ENCODE measurements at regions not wholly inside any gene's neighbourhood (a gene's known extent, or its start where the extent isn't known, plus 50 kb on each side); places are given as distances from the start of the nearest gene placed in this dataset.

- Mint-ChIP-seq H3K36me3 (ENCODE audit: unreplicated experiment) (no peaks in the 10 kb centered on the region), H3K27me3 (ENCODE audit: unreplicated experiment) (peaks cover 10% of the 10 kb centered on the region), H3K9me3 (ENCODE audit: unreplicated experiment) (no peaks in the 10 kb centered on the region), H3K4me3 (ENCODE audit: unreplicated experiment) (no peak overlapping the region), H3K4me1 (ENCODE audit: unreplicated experiment) (no peaks in the 10 kb centered on the region), H3K27ac (ENCODE audit: unreplicated experiment) (no peak overlapping the region)
- DNase-seq (ENCODE audit: extremely low spot score, unreplicated experiment) = no peak
- TF ChIP-seq, protein P1, sequence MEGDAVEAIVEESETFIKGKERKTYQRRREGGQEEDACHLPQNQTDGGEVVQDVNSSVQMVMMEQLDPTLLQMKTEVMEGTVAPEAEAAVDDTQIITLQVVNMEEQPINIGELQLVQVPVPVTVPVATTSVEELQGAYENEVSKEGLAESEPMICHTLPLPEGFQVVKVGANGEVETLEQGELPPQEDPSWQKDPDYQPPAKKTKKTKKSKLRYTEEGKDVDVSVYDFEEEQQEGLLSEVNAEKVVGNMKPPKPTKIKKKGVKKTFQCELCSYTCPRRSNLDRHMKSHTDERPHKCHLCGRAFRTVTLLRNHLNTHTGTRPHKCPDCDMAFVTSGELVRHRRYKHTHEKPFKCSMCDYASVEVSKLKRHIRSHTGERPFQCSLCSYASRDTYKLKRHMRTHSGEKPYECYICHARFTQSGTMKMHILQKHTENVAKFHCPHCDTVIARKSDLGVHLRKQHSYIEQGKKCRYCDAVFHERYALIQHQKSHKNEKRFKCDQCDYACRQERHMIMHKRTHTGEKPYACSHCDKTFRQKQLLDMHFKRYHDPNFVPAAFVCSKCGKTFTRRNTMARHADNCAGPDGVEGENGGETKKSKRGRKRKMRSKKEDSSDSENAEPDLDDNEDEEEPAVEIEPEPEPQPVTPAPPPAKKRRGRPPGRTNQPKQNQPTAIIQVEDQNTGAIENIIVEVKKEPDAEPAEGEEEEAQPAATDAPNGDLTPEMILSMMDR (IDR thresholded peaks at IDR 0.05) = no peak
These were observed 92.9 kb upstream of the PPM1J start for GRCh38 chr1:112807999-112808398.

GRCh38 chr1:112807117-112807516 is 92.0 kb upstream of the PPM1J start:
- Mint-ChIP-seq H3K4me3 (ENCODE audit: unreplicated experiment) (no peak overlapping the region), H3K27ac (ENCODE audit: unreplicated experiment) (no peak overlapping the region), H3K4me1 (ENCODE audit: unreplicated experiment) (no peaks in the 10 kb centered on the region)

DNA sequence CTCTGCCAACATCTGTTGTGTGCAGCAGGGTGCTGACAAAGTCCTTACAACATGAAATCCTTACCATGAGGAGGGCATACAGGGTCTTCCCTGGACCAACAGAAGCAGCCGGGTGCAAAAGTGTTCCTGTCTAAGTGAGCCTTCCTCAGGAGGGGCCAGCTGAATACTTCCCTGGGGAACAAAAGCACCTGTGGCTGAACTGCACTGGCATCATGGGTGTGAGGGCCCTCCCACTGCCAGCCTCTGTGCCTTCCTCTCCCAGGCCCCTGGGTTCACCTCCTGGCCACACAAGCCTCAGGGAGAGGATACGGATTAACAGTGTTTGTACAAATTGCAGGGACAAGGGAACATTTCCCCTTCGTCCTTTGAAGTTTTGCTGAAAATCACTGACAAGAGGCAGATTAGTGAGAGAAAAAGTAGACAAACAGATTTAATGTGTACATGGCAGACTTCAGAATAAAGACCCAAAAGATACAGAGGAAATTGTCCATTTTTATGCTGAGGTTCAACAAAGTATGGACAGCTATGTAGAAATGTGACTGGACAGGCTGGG is 91.0 kb upstream of the PPM1J start:
- Mint-ChIP-seq H3K36me3 (ENCODE audit: unreplicated experiment) (no peaks in the 10 kb centered on the region), H3K27me3 (ENCODE audit: unreplicated experiment) (peaks cover 10% of the 10 kb centered on the region), H3K9me3 (ENCODE audit: unreplicated experiment) (no peaks in the 10 kb centered on the region), H3K4me3 (ENCODE audit: unreplicated experiment) (no peak overlapping the region), H3K27ac (ENCODE audit: unreplicated experiment) (no peak overlapping the region), H3K4me1 (ENCODE audit: unreplicated experiment) (no peaks in the 10 kb centered on the region)
- TF ChIP-seq, protein P1 (IDR thresholded peaks at IDR 0.05) = no peak
- DNase-seq (ENCODE audit: extremely low spot score, unreplicated experiment) = no peak

More at GRCh38 chr1:112807117-112807516, 92.0 kb upstream of the PPM1J start:
- H3K9me3 Mint-ChIP-seq (ENCODE audit: unreplicated experiment) = no peaks in the 10 kb centered on the region
- no peaks in the 10 kb centered on the region for H3K36me3 Mint-ChIP-seq (ENCODE audit: unreplicated experiment)
- DNase-seq (ENCODE audit: extremely low spot score, unreplicated experiment) = no peak
- TF ChIP-seq, protein P1 (IDR thresholded peaks at IDR 0.05) = no peak
- peaks cover 10% of the 10 kb centered on the region for H3K27me3 Mint-ChIP-seq (ENCODE audit: unreplicated experiment)

DNA sequence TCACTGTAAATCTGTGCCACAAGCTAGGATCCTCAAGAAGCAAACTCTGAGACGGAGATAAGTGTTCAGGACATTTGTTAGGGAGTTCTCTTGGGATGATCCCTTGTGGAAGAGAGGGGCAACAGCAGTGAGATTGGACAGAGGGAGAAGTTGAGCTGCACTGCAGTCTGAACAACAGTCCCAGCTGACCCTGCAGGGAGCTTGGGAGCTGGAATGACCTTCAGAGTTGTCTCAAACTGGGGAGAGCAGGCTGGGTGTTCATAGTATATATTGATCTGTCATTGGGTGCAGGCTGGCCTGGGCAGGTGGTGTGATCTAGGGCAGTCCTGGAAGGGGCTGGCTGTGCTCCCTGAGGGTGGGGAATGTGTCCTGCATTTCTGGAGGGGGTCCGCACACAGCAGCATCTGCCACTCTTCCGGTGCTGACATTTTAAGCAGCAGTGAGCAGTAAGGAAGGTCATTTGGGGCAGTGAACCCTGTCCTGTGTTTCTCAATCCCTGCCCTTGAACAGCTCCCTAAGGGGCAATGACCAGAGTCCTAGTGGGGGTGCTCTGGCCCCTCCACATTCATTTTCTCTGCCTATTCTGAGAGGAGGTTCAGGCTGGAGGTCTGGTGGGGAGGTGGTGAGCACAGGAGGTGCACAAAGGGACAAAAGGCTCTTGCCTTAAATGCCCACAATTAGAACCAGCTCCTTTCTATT is 90.2 kb upstream of the PPM1J start:
- TF ChIP-seq, protein P1 (IDR thresholded peaks at IDR 0.05) = no peak
- Mint-ChIP-seq H3K4me3 (ENCODE audit: unreplicated experiment) (no peak overlapping the region), H3K36me3 (ENCODE audit: unreplicated experiment) (no peaks in the 10 kb centered on the region), H3K27ac (ENCODE audit: unreplicated experiment) (no peak overlapping the region), H3K9me3 (ENCODE audit: unreplicated experiment) (no peaks in the 10 kb centered on the region), H3K27me3 (ENCODE audit: unreplicated experiment) (peaks cover 10% of the 10 kb centered on the region), H3K4me1 (ENCODE audit: unreplicated experiment) (no peaks in the 10 kb centered on the region)
- no peak for DNase-seq (ENCODE audit: extremely low spot score, unreplicated experiment)

DNA sequence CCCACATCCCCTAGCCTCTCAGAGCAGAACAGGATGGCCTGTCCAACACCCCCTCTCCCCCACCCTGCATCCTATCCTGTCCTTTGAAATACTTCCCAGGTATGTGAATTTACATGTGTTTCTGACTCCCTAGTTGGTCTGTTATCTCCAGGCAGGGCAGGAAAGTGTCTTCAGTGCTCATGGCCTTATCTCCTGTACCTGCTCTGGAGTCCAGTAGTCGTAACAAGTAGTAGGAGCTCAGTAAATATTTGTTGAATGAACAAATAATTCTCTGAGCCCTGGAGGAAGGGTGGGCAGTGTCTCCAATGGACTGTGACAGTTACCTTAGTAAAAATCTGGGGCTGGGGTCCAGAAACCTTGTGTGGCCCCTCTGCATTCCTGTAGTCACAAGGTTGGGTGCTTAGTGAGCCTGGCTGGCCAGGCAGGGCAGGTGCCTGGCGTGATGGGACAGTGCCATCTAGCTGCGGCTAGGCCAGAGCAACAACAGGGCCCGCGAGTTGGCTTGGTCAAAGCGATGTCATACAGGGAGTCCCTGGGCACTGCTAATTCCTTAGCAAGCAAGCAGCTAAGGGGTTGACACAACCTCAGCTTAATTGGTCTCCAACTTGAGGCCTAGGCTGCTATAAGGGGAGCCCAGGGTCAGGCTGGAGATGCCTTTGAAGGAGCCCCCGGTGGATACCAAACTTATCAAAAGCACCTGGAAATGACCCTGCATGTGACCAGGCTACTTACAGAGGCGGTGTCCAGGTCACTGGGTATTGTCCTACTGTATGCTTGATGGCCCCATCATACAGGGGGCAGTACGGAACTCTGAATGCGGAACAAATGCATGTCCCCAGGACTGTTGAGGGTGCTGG is 89.0 kb upstream of the PPM1J start:
- Mint-ChIP-seq H3K36me3 (ENCODE audit: unreplicated experiment) (no peaks in the 10 kb centered on the region), H3K27ac (ENCODE audit: unreplicated experiment) (no peak overlapping the region), H3K4me3 (ENCODE audit: unreplicated experiment) (no peak overlapping the region), H3K27me3 (ENCODE audit: unreplicated experiment) (peaks cover 10% of the 10 kb centered on the region), H3K9me3 (ENCODE audit: unreplicated experiment) (no peaks in the 10 kb centered on the region), H3K4me1 (ENCODE audit: unreplicated experiment) (no peaks in the 10 kb centered on the region)
- TF ChIP-seq, protein P1 (IDR thresholded peaks at IDR 0.05) = peak; percentile 90
- DNase-seq (ENCODE audit: extremely low spot score, unreplicated experiment) = peak; percentile 89
